Epithelial cell of esophagus (primary cell): ENCODE measurements at regions not wholly inside any gene's neighbourhood (a gene's known extent, or its start where the extent isn't known, plus 50 kb on each side); places are given as distances from the start of the nearest gene placed in this dataset.

Experiments used
- DNase-seq: peaks from one replicate; pipeline ENCODE4 v3.0.0; 2010; ENCODE audit warnings: low read depth
- H3K4me3 ChIP-seq: 2 replicates; pipeline ENCODE4 v1.5.1; 2011; ENCODE audit warnings: mild to moderate bottlenecking, low read length, control low read depth
- CTCF ChIP-seq: IDR thresholded peaks from 2 replicates; pipeline ENCODE4 v1.5.1; 2011; ENCODE audit warnings: low read depth, mild to moderate bottlenecking, low read length, control low read depth, inconsistent platforms; ENCODE audit not compliant: insufficient read depth; ENCODE audit errors: missing control alignments

GRCh38 chr13:99665711-99666110, 164.4 kb downstream of the TM9SF2 start:
- no peak overlapping the region for H3K4me3 ChIP-seq
- no peak for TF ChIP-seq CTCF
- DNase-seq = no peak

- H3K4me3 ChIP-seq = no peak overlapping the region
- DNase-seq = no peak
- TF ChIP-seq CTCF = no peak
Measured at GRCh38 chr13:99663908-99664307, 162.6 kb downstream of the TM9SF2 start.

GRCh38 chr13:99663185-99663825, 162.0 kb downstream of the TM9SF2 start:
- DNase-seq = no peak
- TF ChIP-seq CTCF = no peak
- no peak overlapping the region for H3K4me3 ChIP-seq

GRCh38 chr13:99662678-99663077, 161.4 kb downstream of the TM9SF2 start:
- DNase-seq = no peak
- TF ChIP-seq CTCF = no peak
- H3K4me3 ChIP-seq = no peak overlapping the region

GRCh38 chr13:99661791-99662190, 160.5 kb downstream of the TM9SF2 start:
- no peak for DNase-seq

GRCh38 chr13:99659866-99660554, 158.7 kb downstream of the TM9SF2 start:
- no peak for DNase-seq
- H3K4me3 ChIP-seq = no peak overlapping the region
- no peak for TF ChIP-seq CTCF

More at GRCh38 chr13:99661791-99662190, 160.5 kb downstream of the TM9SF2 start:
- no peak for TF ChIP-seq CTCF
- H3K4me3 ChIP-seq = no peak overlapping the region

- DNase-seq = no peak
- TF ChIP-seq CTCF = no peak
Measured at GRCh38 chr13:99659226-99659625, 158.0 kb downstream of the TM9SF2 start.

More at GRCh38 chr13:99659226-99659625, 158.0 kb downstream of the TM9SF2 start:
- H3K4me3 ChIP-seq = no peak overlapping the region
